Transverse colon (tissue), 4 donors: ENCODE measurements at regions not wholly inside any gene's neighbourhood (a gene's known extent, or its start where the extent isn't known, plus 50 kb on each side); places are given as distances from the start of the nearest gene placed in this dataset.
"Not testable (repeated sequence)": the region's sequence is repeated elsewhere in the genome, so short reads cannot be mapped to it uniquely, and the experiment has no call there.

Experiments
- DNase-seq: peaks from one replicate; pipeline ENCODE4 v3.0.0-alpha.2; 2019
- H3K27ac ChIP-seq, 4 donors: fragments of 200-600 bp; sonication (generic); 2 replicates each; pipeline ENCODE4 v1.5.1; 2016 to 2018; ENCODE audit warnings: inconsistent platforms in 4 of 4
- H3K27me3 ChIP-seq: fragments of 200-600 bp; sonication (generic); 2 replicates; pipeline ENCODE4 v1.5.1; 2017; ENCODE audit warnings: inconsistent platforms
- H3K36me3 ChIP-seq, 4 donors: fragments of 200-600 bp; sonication (generic); 2 replicates each; pipeline ENCODE4 v1.5.1; 2017 to 2019; ENCODE audit warnings: inconsistent platforms in 4 of 4
- H3K4me1 ChIP-seq, 4 donors: fragments of 200-600 bp; sonication (generic); 2 replicates each; pipeline ENCODE4 v1.5.1; 2017 to 2020; ENCODE audit warnings: inconsistent platforms in 4 of 4
- H3K4me3 ChIP-seq, 4 donors: fragments of 200-600 bp; sonication (generic); 1 replicate in 1 of 4; 2 replicates in 3 of 4; pipeline versions ENCODE4 v1.5.1 to v1.6.1; 2017 to 2019; ENCODE audit warnings: inconsistent platforms in 4 of 4
- H3K9me3 ChIP-seq, 2 donors: fragments of 200-600 bp; sonication (generic); 2 replicates each; pipeline ENCODE4 v1.5.1; 2017 to 2019; ENCODE audit warnings: inconsistent platforms in 2 of 2
- CTCF ChIP-seq, 5 experiments: fragments of 200-600 bp in 3 of 5; fragments of 450-650 bp in 2 of 5; sonication (generic) in 3 of 5; IDR thresholded peaks; 1 replicate in 2 of 5; 2 replicates in 3 of 5; pipeline ENCODE4 v1.5.1; 2016 to 2017; ENCODE audit warnings: antibody characterized with exemption in 5 of 5, inconsistent platforms in 3 of 5, mild to moderate bottlenecking in 2 of 5, moderate library complexity in 1 of 5
- EP300 ChIP-seq: sonication (generic); formaldehyde crosslinking; IDR thresholded peaks from one replicate; pipeline ENCODE4 v1.6.1; 2017; ENCODE audit warnings: antibody characterized with exemption, low read depth
- POLR2A ChIP-seq: fragments of 450-650 bp; IDR thresholded peaks from one replicate; pipeline ENCODE4 v1.6.1; 2016; ENCODE audit warnings: antibody characterized with exemption, mild to moderate bottlenecking, moderate library complexity
- POLR2AphosphoS5 ChIP-seq, 3 donors: sonication (generic); formaldehyde crosslinking; IDR thresholded peaks; one replicate each; pipeline ENCODE4 v1.6.1; 2016; ENCODE audit warnings: antibody characterized with exemption in 3 of 3
- WGBS, 2 donors: methylation state at CpG; one replicate each; pipeline ENCODE4 v1.1.5; 2018; ENCODE audit warnings: low coverage in 1 of 2; 5-methylcytosine and 5-hydroxymethylcytosine counted together
- in situ Hi-C, 4 donors: fragments of 200-750 bp; cut with MboI; loops; one replicate each; pipeline versions ENCODE4 v1.15.0 to v1.15.1; 2017; ENCODE audit warnings: low sequenced_read_pairs in 3 of 4, low pct_ligation_motif_present in 1 of 4, low pct_unique_long_range_greater_than_20kb in 1 of 4
- intact Hi-C: fragments of 100-400 bp; cut with DNase I; formaldehyde crosslinking; loops from one replicate; pipeline ENCODE4 v1.15.1; 2023; ENCODE audit warnings: low total_unique reads

GRCh38 chr1:58855274-58856165, 71.7 kb upstream of the JUN start:
- Histone ChIP-seq H3K36me3 (no peaks in the 10 kb centered on the region), H3K27ac (no peak overlapping the region), H3K27me3 (no peaks in the 10 kb centered on the region), H3K4me1 (peaks cover 0 to 11% (median 3%) of the 10 kb centered on the region in 4 donors), H3K4me3 (no peak overlapping the region), H3K9me3 (no peaks in the 10 kb centered on the region)
- intact Hi-C loops (no loop called here), in situ Hi-C loops (no loop called here)
- TF ChIP-seq POLR2AphosphoS5 (IDR thresholded peaks at IDR 0.05) (no peak), CTCF (IDR thresholded peaks at IDR 0.05) (no peak), POLR2A (no peak), EP300 (no peak)
- WGBS, 2 donors = 79% methylated on average over 10 of the region's 10 CpGs
- no peak for DNase-seq

GRCh38 chr1:58856281-58856680, 72.4 kb upstream of the JUN start:
- DNase-seq, H3K4me3 ChIP-seq, in situ Hi-C loops, intact Hi-C loops, H3K27ac ChIP-seq, H3K9me3 ChIP-seq, H3K27me3 ChIP-seq, H3K36me3 ChIP-seq: not testable (repeated sequence)
- WGBS, 2 donors = 93 to 100% methylated on average over 1 of the region's 1 CpG
- H3K4me1 ChIP-seq = peaks cover 0 to 11% (median 3%) of the 10 kb centered on the region in 4 donors

GRCh38 chr1:58857680-58858673, 74.1 kb upstream of the JUN start:
- H3K4me1 ChIP-seq = peaks cover 0 to 11% (median 3%) of the 10 kb centered on the region in 4 donors
- intact Hi-C loops = no loop called here
- TF ChIP-seq CTCF (IDR thresholded peaks at IDR 0.05) (no peak), POLR2A (no peak), EP300 (no peak), POLR2AphosphoS5 (IDR thresholded peaks at IDR 0.05) (no peak)
- no peak overlapping the region for H3K4me3 ChIP-seq
- 49 to 60% methylated on average over 1 to 3 of the region's 3 CpGs for WGBS, 2 donors
- no peak overlapping the region for H3K27ac ChIP-seq
- no peaks in the 10 kb centered on the region for H3K36me3 ChIP-seq
- H3K9me3 ChIP-seq = no peaks in the 10 kb centered on the region
- no peaks in the 10 kb centered on the region for H3K27me3 ChIP-seq
- in situ Hi-C loops = no loop called here
- DNase-seq = no peak

GRCh38 chr1:58859769-58860485, 76.1 kb upstream of the JUN start:
- no peaks in the 10 kb centered on the region for H3K9me3 ChIP-seq
- TF ChIP-seq POLR2A (no peak), CTCF (IDR thresholded peaks at IDR 0.05) (no peak)
- H3K4me3 ChIP-seq = no peak overlapping the region
- no peak for DNase-seq
- H3K27ac ChIP-seq = no peak overlapping the region
- H3K27me3 ChIP-seq = no peaks in the 10 kb centered on the region
- in situ Hi-C loops = no loop called here
- 88 to 92% methylated on average over 1 to 3 of the region's 3 CpGs for WGBS, 2 donors
- H3K4me1 ChIP-seq = peaks cover 0 to 8% (median 3%) of the 10 kb centered on the region in 4 donors
- intact Hi-C loops = no loop called here
- H3K36me3 ChIP-seq = no peaks in the 10 kb centered on the region
